Mucosa of stomach (tissue), 1 donor: ENCODE measurements at regions not wholly inside any gene's neighbourhood (a gene's known extent, or its start where the extent isn't known, plus 50 kb on each side); places are given as distances from the start of the nearest gene placed in this dataset.
"Not testable (repeated sequence)": the region's sequence is repeated elsewhere in the genome, so short reads cannot be mapped to it uniquely, and the experiment has no call there.

ENCODE experiments used
- H3K27me3 ChIP-seq: one replicate; pipeline ENCODE4 v1.7.0; 2013; ENCODE audit warnings: mild to moderate bottlenecking, low read length; ENCODE audit not compliant: control insufficient read depth, insufficient read depth
- H3K36me3 ChIP-seq: one replicate; pipeline ENCODE4 v1.7.0; 2013; ENCODE audit warnings: low read length; ENCODE audit not compliant: control insufficient read depth, insufficient read depth
- H3K4me1 ChIP-seq: one replicate; pipeline ENCODE4 v1.7.0; 2013; ENCODE audit warnings: mild to moderate bottlenecking, low read length; ENCODE audit not compliant: control insufficient read depth, insufficient read depth
- H3K4me3 ChIP-seq: one replicate; pipeline ENCODE4 v1.7.0; 2013; ENCODE audit warnings: low read length
- H3K9ac ChIP-seq: one replicate; pipeline ENCODE4 v1.7.0; 2013; ENCODE audit warnings: mild to moderate bottlenecking, low read length, moderate library complexity
- H3K9me3 ChIP-seq: one replicate; pipeline ENCODE4 v1.7.0; 2013; ENCODE audit warnings: mild to moderate bottlenecking, low read length, moderate library complexity; ENCODE audit not compliant: control insufficient read depth
- donor health status: Pancreatic carcinoma.

- no peak overlapping the region for H3K4me3 ChIP-seq
- no peaks in the 10 kb centered on the region for H3K4me1 ChIP-seq
- no peak overlapping the region for H3K9ac ChIP-seq
- H3K27me3 ChIP-seq: no peaks in the 10 kb centered on the region
- no peaks in the 10 kb centered on the region for H3K36me3 ChIP-seq
- H3K9me3 ChIP-seq: no peaks in the 10 kb centered on the region
Measured at GRCh38 chr22:47354668-47355387, 592.4 kb downstream of the TBC1D22A start.

GRCh38 chr22:47352920-47353700 is 590.7 kb downstream of the TBC1D22A start:
- Histone ChIP-seq H3K36me3 (no peaks in the 10 kb centered on the region), H3K4me1 (no peaks in the 10 kb centered on the region), H3K9me3 (no peaks in the 10 kb centered on the region), H3K4me3 (no peak overlapping the region), H3K9ac (no peak overlapping the region), H3K27me3 (no peaks in the 10 kb centered on the region)

GRCh38 chr22:47351836-47352579 is 589.6 kb downstream of the TBC1D22A start:
- Histone ChIP-seq H3K4me3 (no peak overlapping the region), H3K27me3 (no peaks in the 10 kb centered on the region), H3K4me1 (no peaks in the 10 kb centered on the region), H3K9me3 (no peaks in the 10 kb centered on the region), H3K9ac (no peak overlapping the region), H3K36me3 (no peaks in the 10 kb centered on the region)

GRCh38 chr22:47346287-47346686 is 583.8 kb downstream of the TBC1D22A start:
- H3K27me3 ChIP-seq, H3K9ac ChIP-seq, H3K9me3 ChIP-seq, H3K4me1 ChIP-seq, H3K36me3 ChIP-seq, H3K4me3 ChIP-seq: not testable (repeated sequence)

GRCh38 chr22:47345025-47345424 is 582.6 kb downstream of the TBC1D22A start:
- Histone ChIP-seq H3K9me3 (no peaks in the 10 kb centered on the region), H3K4me1 (no peaks in the 10 kb centered on the region), H3K9ac (no peak overlapping the region), H3K27me3 (no peaks in the 10 kb centered on the region), H3K36me3 (no peaks in the 10 kb centered on the region), H3K4me3 (no peak overlapping the region)

GRCh38 chr22:47344414-47344813 is 582.0 kb downstream of the TBC1D22A start:
- Histone ChIP-seq H3K4me3 (no peak overlapping the region), H3K9me3 (no peaks in the 10 kb centered on the region), H3K9ac (no peak overlapping the region), H3K4me1 (no peaks in the 10 kb centered on the region), H3K36me3 (no peaks in the 10 kb centered on the region), H3K27me3 (no peaks in the 10 kb centered on the region)

- H3K4me1 ChIP-seq: no peaks in the 10 kb centered on the region
- no peak overlapping the region for H3K9ac ChIP-seq
- H3K4me3 ChIP-seq: no peak overlapping the region
- H3K27me3 ChIP-seq: no peaks in the 10 kb centered on the region
- H3K36me3 ChIP-seq: no peaks in the 10 kb centered on the region
- no peaks in the 10 kb centered on the region for H3K9me3 ChIP-seq
Measured at GRCh38 chr22:47343611-47344010, 581.2 kb downstream of the TBC1D22A start.

- Histone ChIP-seq H3K27me3 (no peaks in the 10 kb centered on the region), H3K9me3 (no peaks in the 10 kb centered on the region), H3K9ac (no peak overlapping the region), H3K4me1 (no peaks in the 10 kb centered on the region), H3K4me3 (no peak overlapping the region), H3K36me3 (no peaks in the 10 kb centered on the region)
Measured at GRCh38 chr22:47342446-47342845, 580.0 kb downstream of the TBC1D22A start.

GRCh38 chr22:47341464-47341863 is 579.0 kb downstream of the TBC1D22A start:
- no peaks in the 10 kb centered on the region for H3K36me3 ChIP-seq
- H3K9me3 ChIP-seq: no peaks in the 10 kb centered on the region
- no peaks in the 10 kb centered on the region for H3K27me3 ChIP-seq
- no peak overlapping the region for H3K9ac ChIP-seq
- no peak overlapping the region for H3K4me3 ChIP-seq
- H3K4me1 ChIP-seq: no peaks in the 10 kb centered on the region

- Histone ChIP-seq H3K36me3 (no peaks in the 10 kb centered on the region), H3K9me3 (no peaks in the 10 kb centered on the region), H3K27me3 (no peaks in the 10 kb centered on the region), H3K4me3 (no peak overlapping the region), H3K4me1 (no peaks in the 10 kb centered on the region), H3K9ac (no peak overlapping the region)
Measured at GRCh38 chr22:47340851-47341436, 578.5 kb downstream of the TBC1D22A start.

- Histone ChIP-seq H3K9me3 (no peaks in the 10 kb centered on the region), H3K4me3 (no peak overlapping the region), H3K36me3 (no peaks in the 10 kb centered on the region), H3K27me3 (no peaks in the 10 kb centered on the region), H3K4me1 (no peaks in the 10 kb centered on the region), H3K9ac (no peak overlapping the region)
Measured at GRCh38 chr22:47337161-47337621, 574.7 kb downstream of the TBC1D22A start.

GRCh38 chr22:47335958-47336357 is 573.5 kb downstream of the TBC1D22A start:
- Histone ChIP-seq H3K4me1 (no peaks in the 10 kb centered on the region), H3K9ac (no peak overlapping the region), H3K27me3 (no peaks in the 10 kb centered on the region), H3K9me3 (no peaks in the 10 kb centered on the region), H3K36me3 (no peaks in the 10 kb centered on the region), H3K4me3 (no peak overlapping the region)
